Keratinocyte (primary cell): ENCODE measurements at regions not wholly inside any gene's neighbourhood (a gene's known extent, or its start where the extent isn't known, plus 50 kb on each side); places are given as distances from the start of the nearest gene placed in this dataset.

ENCODE experiments used
- DNase-seq: peaks from one replicate; pipeline ENCODE4 v3.0.0-alpha.2; 2011; ENCODE audit warnings: low read depth, missing footprints, low spot score
- FAIRE-seq: peaks from 2 replicates; lab custom pipeline; 2011; peaks lifted over from hg19 to GRCh38; lab: Jason Lieb, UNC
- H2AFZ ChIP-seq: 2 replicates; pipeline ENCODE4 v1.6.0; 2012; ENCODE audit warnings: low read length, control low read depth, inconsistent platforms; ENCODE audit not compliant: control insufficient read depth
- H3K27ac ChIP-seq: 2 replicates; pipeline ENCODE4 v1.5.1; 2011; ENCODE audit warnings: low read length; ENCODE audit not compliant: control insufficient read depth, insufficient read depth
- H3K27me3 ChIP-seq: 3 replicates; pipeline ENCODE4 v1.6.0; 2011; ENCODE audit warnings: low read length; ENCODE audit not compliant: control insufficient read depth, insufficient read depth; ENCODE audit errors: extremely low read depth
- H3K36me3 ChIP-seq, 2 experiments: 2 replicates in 1 of 2; 3 replicates in 1 of 2; pipeline ENCODE4 v1.5.1; 2011; ENCODE audit warnings: low read length in 2 of 2, mild to moderate bottlenecking in 1 of 2; ENCODE audit not compliant: control insufficient read depth in 2 of 2, insufficient read depth in 2 of 2; ENCODE audit errors: extremely low read depth in 1 of 2
- H3K4me1 ChIP-seq: 3 replicates; pipeline ENCODE4 v1.5.1; 2011; ENCODE audit warnings: low read length; ENCODE audit not compliant: control insufficient read depth, insufficient read depth; ENCODE audit errors: extremely low read depth
- H3K4me2 ChIP-seq: 3 replicates; pipeline ENCODE4 v1.6.0; 2011; ENCODE audit warnings: low read depth, low read length; ENCODE audit not compliant: control insufficient read depth, insufficient read depth; ENCODE audit errors: extremely low read depth
- H3K4me3 ChIP-seq, 3 experiments: fragments of 200-600 bp in 1 of 3; sonication (generic) in 1 of 3; 2 replicates in 2 of 3; 3 replicates in 1 of 3; pipeline ENCODE4 v1.5.1; 2011 to 2016; ENCODE audit warnings: low read length in 3 of 3, mild to moderate bottlenecking in 3 of 3, control low read depth in 2 of 3, inconsistent platforms in 1 of 3, low read depth in 1 of 3, mixed read lengths in 1 of 3, mixed run types in 1 of 3, moderate library complexity in 1 of 3; ENCODE audit not compliant: control insufficient read depth in 2 of 3, insufficient read depth in 2 of 3; ENCODE audit errors: extremely low read depth in 1 of 3
- H3K79me2 ChIP-seq: 2 replicates; pipeline ENCODE4 v1.6.0; 2012; ENCODE audit warnings: low read length; ENCODE audit not compliant: control insufficient read depth, insufficient read depth
- H3K9ac ChIP-seq: 3 replicates; pipeline ENCODE4 v1.6.0; 2011; ENCODE audit warnings: low read length; ENCODE audit not compliant: control insufficient read depth, insufficient read depth; ENCODE audit errors: extremely low read depth
- H3K9me1 ChIP-seq: 3 replicates; pipeline ENCODE4 v1.6.0; 2011; ENCODE audit warnings: low read length; ENCODE audit not compliant: control insufficient read depth, insufficient read depth; ENCODE audit errors: extremely low read depth
- H3K9me3 ChIP-seq: 2 replicates; pipeline ENCODE4 v1.5.1; 2012; ENCODE audit warnings: low read depth, low read length; ENCODE audit not compliant: control insufficient read depth
- H4K20me1 ChIP-seq: 3 replicates; pipeline ENCODE4 v1.6.0; 2011; ENCODE audit warnings: low read length; ENCODE audit not compliant: control insufficient read depth, insufficient read depth; ENCODE audit errors: extremely low read depth
- EZH2 ChIP-seq: IDR thresholded peaks from one replicate; pipeline ENCODE4 v1.6.1; 2012; ENCODE audit warnings: inconsistent platforms, mild to moderate bottlenecking, low read length, moderate library complexity
- dilution Hi-C: fragments of 300-500 bp; cut with MboI; formaldehyde crosslinking; loops from one replicate; pipeline ENCODE4 v1.7.0; 2020; ENCODE audit warnings: low sequenced_read_pairs; ENCODE audit not compliant: extremely low pct_ligation_motif_present
- TF ChIP-seq, protein P1 (sequence below), 3 experiments: IDR thresholded peaks in 1 of 3; conservative IDR thresholded peaks in 1 of 3; optimal IDR thresholded peaks in 1 of 3; 2 replicates in 2 of 3; 3 replicates in 1 of 3; pipeline versions ENCODE3 to v1.5.1; 2011; ENCODE audit warnings: low read length in 3 of 3, mild to moderate bottlenecking in 3 of 3, moderate library complexity in 2 of 3, control low read depth in 1 of 3, inconsistent platforms in 1 of 3; ENCODE audit not compliant: insufficient read depth in 2 of 3; ENCODE audit errors: extremely low read depth in 1 of 3

DNA sequence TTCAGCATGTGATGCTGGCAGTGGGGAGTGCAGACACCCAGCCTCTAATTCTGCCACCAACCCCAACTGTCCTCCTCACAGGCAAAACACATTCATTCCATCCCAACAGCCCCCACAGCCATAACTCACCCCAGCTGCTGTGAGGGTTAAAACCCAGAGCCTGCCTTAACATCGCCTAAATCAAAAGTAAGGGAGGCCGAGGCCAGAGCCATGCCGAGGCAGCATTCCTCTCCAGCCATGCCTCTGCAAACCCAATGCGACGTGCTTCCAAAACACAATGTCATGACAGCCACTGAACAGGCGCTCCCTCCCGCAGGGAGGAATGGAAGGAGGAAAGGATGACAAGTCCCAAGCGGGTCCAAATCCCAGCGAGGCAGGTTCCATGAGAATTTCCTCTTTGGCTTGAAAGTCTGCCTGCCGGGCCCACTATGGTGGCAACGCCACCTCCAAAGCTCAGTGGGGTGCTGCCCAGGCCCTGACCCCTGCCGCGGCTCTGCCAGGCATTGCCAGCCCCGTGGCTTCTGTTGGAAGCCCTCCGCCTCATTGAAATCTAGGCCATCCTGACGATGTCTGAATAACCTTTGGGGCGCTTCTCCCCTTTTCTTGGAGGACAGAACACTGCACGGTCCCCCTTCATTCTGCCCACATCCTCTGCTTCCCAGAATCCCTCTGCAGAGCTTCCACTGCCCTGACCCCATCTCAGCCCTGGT, 472.3 kb downstream of the BRD1 start:
- H3K27me3 ChIP-seq, result no peaks in the 10 kb centered on the region
- dilution Hi-C loops, result no loop called here

DNA sequence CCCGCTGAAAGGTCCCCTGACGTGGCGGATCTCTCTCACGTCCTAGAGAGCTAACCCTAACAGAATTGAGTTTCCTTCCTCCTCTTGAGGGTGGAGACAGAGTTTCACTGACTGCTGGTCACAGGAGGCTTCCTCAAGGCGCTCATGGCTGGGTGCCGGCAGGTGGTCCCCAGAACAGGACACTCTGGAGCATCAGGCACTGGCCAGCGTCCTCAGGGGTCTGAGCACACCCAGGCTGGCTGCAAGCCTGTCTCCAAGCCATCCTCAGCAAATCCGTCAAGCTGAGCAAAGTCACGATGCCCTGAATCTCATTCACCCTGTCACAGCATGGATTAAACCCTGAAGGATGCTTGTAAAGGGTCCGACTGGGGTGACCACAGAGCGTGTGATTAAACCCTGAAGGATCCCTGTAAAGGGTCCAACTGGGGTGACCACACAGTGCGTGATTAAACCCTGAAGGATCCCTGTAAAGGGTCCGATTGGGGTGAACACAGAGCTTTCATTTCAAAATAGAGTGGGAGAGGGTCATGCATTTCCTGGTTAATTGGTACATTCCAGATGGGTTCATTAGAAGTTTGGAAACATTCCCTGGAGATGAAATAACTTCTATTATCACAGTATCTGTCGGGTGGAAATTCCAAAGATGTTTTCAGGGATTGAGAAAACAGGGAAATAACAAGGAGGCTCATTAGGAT, 473.0 kb downstream of the BRD1 start:
- dilution Hi-C loops, result no loop called here
- Histone ChIP-seq H3K4me2 (no peak overlapping the region), H3K9me3 (peaks cover 13% of the 10 kb centered on the region), H3K27me3 (no peaks in the 10 kb centered on the region), H3K27ac (no peak overlapping the region), H3K36me3 (no peaks in the 10 kb centered on the region), H3K79me2 (no peaks in the 10 kb centered on the region), H3K9ac (no peak overlapping the region), H3K4me3 (no peak overlapping the region), H4K20me1 (no peaks in the 10 kb centered on the region), H2AFZ (no peak overlapping the region), H3K4me1 (no peaks in the 10 kb centered on the region), H3K9me1 (no peaks in the 10 kb centered on the region)
- DNase-seq, result no peak
- FAIRE-seq, result no peak
- no peak for TF ChIP-seq EZH2

More for the DNA sequence above, 472.3 kb downstream of the BRD1 start:
- Histone ChIP-seq H3K36me3 (no peaks in the 10 kb centered on the region), H3K4me3 (no peak overlapping the region), H3K9ac (no peak overlapping the region), H4K20me1 (no peaks in the 10 kb centered on the region), H3K4me2 (no peak overlapping the region), H3K27ac (no peak overlapping the region), H3K4me1 (no peaks in the 10 kb centered on the region), H2AFZ (no peak overlapping the region), H3K79me2 (no peaks in the 10 kb centered on the region), H3K9me3 (peaks cover 13% of the 10 kb centered on the region), H3K9me1 (no peaks in the 10 kb centered on the region)
- TF ChIP-seq, protein P1, sequence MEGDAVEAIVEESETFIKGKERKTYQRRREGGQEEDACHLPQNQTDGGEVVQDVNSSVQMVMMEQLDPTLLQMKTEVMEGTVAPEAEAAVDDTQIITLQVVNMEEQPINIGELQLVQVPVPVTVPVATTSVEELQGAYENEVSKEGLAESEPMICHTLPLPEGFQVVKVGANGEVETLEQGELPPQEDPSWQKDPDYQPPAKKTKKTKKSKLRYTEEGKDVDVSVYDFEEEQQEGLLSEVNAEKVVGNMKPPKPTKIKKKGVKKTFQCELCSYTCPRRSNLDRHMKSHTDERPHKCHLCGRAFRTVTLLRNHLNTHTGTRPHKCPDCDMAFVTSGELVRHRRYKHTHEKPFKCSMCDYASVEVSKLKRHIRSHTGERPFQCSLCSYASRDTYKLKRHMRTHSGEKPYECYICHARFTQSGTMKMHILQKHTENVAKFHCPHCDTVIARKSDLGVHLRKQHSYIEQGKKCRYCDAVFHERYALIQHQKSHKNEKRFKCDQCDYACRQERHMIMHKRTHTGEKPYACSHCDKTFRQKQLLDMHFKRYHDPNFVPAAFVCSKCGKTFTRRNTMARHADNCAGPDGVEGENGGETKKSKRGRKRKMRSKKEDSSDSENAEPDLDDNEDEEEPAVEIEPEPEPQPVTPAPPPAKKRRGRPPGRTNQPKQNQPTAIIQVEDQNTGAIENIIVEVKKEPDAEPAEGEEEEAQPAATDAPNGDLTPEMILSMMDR (optimal IDR thresholded peaks at IDR 0.05 in 1 of 3, IDR thresholded peaks at IDR 0.05 in 1 of 3, conservative IDR thresholded peaks at IDR 0.05 in 1 of 3; ENCODE audit: extremely low read depth in 1 of 3, insufficient read depth in 2 of 3, low read length in 3 of 3), result no peak
- no peak for TF ChIP-seq EZH2
- FAIRE-seq (no peak), DNase-seq (no peak)
